T-helper 2 cell (primary cell): ENCODE measurements at regions not wholly inside any gene's neighbourhood (a gene's known extent, or its start where the extent isn't known, plus 50 kb on each side); places are given as distances from the start of the nearest gene placed in this dataset.

ENCODE experiments used
- DNase-seq, 5 experiments: peaks; one replicate each; pipeline versions ENCODE4 v3.0.0 to v3.0.0-alpha.2; 2012 to 2022

- no peak for DNase-seq
These were observed 368.7 kb upstream of the PROK2 start for GRCh38 chr3:72153477-72154314.

- no peak for DNase-seq
These were observed 367.9 kb upstream of the PROK2 start for GRCh38 chr3:72152551-72153476.

GRCh38 chr3:72151465-72152238 lies 366.7 kb upstream of the PROK2 start:
- DNase-seq = no peak

GRCh38 chr3:72150634-72151412 lies 365.9 kb upstream of the PROK2 start:
- no peak for DNase-seq

- DNase-seq = no peak
These were observed 364.8 kb upstream of the PROK2 start for GRCh38 chr3:72149645-72150300.

- no peak for DNase-seq
These were observed 362.7 kb upstream of the PROK2 start for GRCh38 chr3:72147600-72147999.

GRCh38 chr3:72145506-72146380 lies 360.8 kb upstream of the PROK2 start:
- no peak for DNase-seq

GRCh38 chr3:72144773-72145505 lies 360.0 kb upstream of the PROK2 start:
- DNase-seq = peak in 1 of 5 experiments; percentile 54

- no peak for DNase-seq
These were observed 359.2 kb upstream of the PROK2 start for GRCh38 chr3:72143966-72144717.

GRCh38 chr3:72143322-72143721 lies 358.4 kb upstream of the PROK2 start:
- DNase-seq = no peak

GRCh38 chr3:72142028-72142427 lies 357.1 kb upstream of the PROK2 start:
- DNase-seq = no peak

- peak in 1 of 5 experiments; percentile 32 for DNase-seq
These were observed 356.3 kb upstream of the PROK2 start for GRCh38 chr3:72141264-72141663.

- no peak for DNase-seq
These were observed 354.4 kb upstream of the PROK2 start for GRCh38 chr3:72139316-72139715.

GRCh38 chr3:72137865-72138861 lies 353.2 kb upstream of the PROK2 start:
- DNase-seq = peak in 1 of 5 experiments; percentile 84

- no peak for DNase-seq
These were observed 350.7 kb upstream of the PROK2 start for GRCh38 chr3:72135636-72136035.

GRCh38 chr3:72134989-72135451 lies 350.1 kb upstream of the PROK2 start:
- peak in 1 of 5 experiments; percentile 35 for DNase-seq

- DNase-seq = no peak
These were observed 348.5 kb upstream of the PROK2 start for GRCh38 chr3:72133329-72134011.
